ENCODE measurements at regions not wholly inside any gene's neighbourhood (a gene's known extent, or its start where the extent isn't known, plus 50 kb on each side); places are given as distances from the start of the nearest gene placed in this dataset.
"Not testable (repeated sequence)": the region's sequence is repeated elsewhere in the genome, so short reads cannot be mapped to it uniquely, and the experiment has no call there.

GRCh38 chr2:103396152-103396551 lies 634.3 kb downstream of the TMEM182 start:
- no peak for DNase-seq

GRCh38 chr2:103401621-103402020 lies 639.8 kb downstream of the TMEM182 start:
- no peak for DNase-seq

- no peak for DNase-seq
Measured at GRCh38 chr2:103402336-103402735, 640.5 kb downstream of the TMEM182 start.

DNA sequence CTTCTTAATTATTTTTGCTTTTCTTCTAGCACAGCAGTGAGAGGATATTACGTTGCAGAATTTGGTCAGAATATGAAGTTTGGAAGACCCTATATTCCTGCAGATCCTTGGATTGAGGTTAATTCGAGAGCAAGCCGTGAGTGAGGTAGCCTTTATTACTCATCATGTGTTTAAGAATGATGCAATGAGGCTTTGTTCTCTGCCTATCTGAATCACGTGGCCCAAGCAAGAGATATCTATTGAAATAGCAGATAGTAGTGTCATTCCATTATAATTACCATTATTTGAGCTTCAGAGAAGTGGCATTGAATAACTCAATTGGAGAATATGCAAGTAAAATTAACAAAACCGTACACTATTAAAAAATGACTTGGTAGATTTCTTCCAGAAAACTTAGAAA lies 641.1 kb downstream of the TMEM182 start:
- no peak for DNase-seq

DNA sequence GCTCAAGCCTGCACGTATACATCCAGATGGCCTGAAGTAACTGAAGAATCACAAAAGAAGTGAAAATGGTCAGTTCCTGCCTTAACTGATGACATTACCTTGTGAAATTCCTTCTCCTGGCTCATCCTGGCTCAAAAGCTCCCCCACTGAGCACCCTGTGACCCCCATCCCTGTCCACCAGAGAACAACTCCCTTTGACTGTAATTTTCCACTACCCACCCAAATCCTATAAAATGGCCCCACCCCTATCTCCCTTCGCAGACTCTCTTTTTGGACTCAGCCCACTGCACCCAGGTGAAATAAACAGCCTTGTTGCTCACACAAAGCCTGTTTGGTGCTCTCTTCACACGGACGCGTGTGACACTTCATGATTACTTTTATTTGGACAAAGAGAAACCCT lies 641.6 kb downstream of the TMEM182 start:
- not testable (repeated sequence) for DNase-seq

DNA sequence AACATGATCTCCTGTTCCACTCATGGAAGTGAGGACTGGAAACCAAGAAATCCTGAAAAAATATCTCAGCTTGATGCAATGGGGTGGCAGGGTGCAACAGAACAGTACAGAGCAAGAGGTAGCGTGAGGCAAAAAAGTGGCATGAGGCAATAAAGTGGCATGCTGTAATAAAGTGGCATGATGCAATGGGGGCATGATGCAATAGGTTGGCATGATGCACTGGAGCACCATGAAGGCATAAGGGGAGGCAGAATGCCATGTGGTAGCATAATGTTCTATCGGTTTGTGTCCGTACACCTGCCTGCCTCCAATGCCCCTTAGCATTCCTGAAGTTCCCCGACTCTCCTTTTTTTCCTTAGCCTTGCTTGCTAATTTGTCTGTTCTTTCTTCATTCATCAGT lies 648.4 kb downstream of the TMEM182 start:
- DNase-seq, result no peak

DNA sequence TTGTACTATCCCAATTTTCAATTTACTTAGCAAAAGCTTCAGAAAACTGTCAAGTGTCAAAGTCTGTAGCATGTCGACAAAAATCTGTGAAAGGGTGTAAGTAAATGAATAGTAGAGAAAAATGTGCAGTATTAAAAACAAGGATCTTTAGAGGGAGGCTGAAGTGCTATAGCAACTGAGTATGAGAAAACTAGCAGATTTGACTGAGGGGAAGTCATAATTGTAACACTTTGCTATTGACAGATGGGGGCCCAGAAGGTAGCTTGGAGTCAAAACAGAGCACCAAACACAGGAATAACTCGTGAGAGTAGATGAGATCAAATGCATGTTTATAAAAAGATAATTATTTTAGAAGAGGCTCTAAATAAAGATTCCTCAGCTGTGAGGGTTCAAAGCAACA lies 657.7 kb downstream of the TMEM182 start:
- DNase-seq, result no peak

DNA sequence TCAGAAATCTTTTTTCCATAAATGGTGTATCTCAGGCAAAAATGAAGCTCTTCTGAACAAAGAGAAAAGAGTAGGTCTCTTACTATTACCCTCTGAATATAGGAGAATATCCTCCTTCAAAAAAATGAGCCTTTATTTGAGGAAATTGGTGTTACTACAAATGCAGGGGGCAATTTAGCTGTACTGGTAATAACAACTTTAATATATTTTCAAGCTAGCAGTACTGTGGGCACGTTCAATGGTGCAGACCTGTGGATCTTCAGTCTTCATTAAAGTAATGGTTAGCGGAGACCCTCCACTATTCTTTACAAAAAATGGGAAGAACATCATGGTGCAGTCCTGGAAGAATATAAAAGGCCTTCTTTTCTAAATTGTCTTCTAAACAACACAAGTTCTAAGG lies 661.3 kb downstream of the TMEM182 start:
- DNase-seq, result no peak

DNA sequence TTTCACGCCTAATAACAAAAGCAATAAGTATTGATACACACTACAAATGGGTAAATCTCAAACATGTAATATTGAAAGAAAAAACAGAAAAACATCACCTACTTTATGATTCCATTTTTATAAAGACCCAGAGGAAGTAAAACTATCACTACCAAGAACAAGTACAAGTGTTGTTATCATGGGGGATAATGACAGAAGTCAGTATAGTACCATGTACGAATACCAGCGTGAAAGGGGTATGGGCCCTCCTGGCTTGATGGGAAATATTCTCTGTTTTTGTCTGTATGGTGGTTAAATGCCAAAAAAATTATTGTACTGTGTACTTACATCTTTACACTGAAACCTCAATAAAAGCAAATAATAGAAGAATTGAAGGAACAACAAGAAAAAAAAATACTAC lies 665.7 kb downstream of the TMEM182 start:
- DNase-seq, result no peak

GRCh38 chr2:103430191-103430590 lies 668.4 kb downstream of the TMEM182 start:
- no peak for DNase-seq

DNA sequence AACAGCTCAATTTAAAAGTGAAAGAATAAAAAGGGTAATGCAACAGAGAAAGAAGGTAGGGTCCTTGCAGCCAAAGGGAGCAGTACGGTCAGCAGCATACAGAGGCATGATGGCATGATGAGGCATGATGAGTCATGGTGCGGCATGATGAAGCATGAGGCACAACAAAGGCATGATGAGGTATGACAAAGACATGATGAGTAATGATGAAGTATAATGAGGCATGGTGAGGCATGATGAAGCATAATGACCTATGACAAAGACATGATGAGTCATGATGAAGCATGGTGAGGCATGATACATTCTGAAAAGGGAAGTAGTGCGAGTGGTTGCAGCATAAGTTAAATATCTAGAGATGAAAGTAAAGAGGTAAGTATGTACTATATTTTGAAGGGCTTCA lies 673.2 kb downstream of the TMEM182 start:
- no peak for DNase-seq

- no peak for DNase-seq
Measured at GRCh38 chr2:103437161-103437560, 675.3 kb downstream of the TMEM182 start.

- DNase-seq, result peak; percentile 31
Measured at GRCh38 chr2:103445347-103445746, 683.5 kb downstream of the TMEM182 start.

- peak; percentile 15 for DNase-seq
Measured at GRCh38 chr2:103448495-103448894, 686.7 kb downstream of the TMEM182 start.

- DNase-seq, result no peak
Measured at GRCh38 chr2:103451283-103451682, 689.5 kb downstream of the TMEM182 start.

- no peak for DNase-seq
Measured at GRCh38 chr2:103459283-103459682, 697.5 kb downstream of the TMEM182 start.

DNA sequence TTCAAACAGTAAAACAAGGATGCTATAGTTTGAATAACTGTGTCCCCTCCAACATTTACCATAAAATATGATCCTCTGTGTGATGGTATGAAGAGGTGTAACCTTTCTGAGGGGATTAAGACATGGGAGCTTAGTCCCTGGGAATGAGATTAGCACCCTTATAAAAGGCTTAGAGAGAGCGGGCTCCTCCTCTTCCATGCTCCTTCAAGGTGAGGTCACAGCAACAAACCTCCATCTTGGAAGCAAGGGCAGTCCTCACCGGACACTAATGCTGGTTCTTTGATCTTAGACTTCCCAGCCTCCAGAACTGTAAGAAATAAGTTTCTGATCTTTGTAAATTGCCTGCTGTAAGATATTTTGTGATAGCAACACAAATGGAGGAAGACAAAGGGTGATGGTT lies 700.3 kb downstream of the TMEM182 start:
- DNase-seq, result peak; percentile 87

DNA sequence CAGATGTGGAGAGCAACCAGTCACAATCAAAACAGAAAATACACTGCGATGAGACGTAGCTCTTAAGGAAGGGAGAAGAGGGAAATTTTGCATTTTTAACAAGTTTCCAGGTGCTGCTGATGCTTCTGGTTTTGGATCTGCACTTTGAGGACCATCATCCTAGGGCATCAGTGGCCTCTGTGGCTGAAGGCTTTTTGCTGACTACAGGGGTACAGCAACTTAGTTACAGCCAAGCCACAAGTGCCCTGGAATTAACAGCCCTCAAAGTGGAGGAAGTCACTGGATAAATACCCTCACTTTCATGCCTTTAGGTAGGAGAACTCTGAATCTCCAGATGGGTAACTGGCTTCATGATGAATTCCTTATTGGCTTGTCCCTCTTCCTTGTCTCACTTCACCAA lies 700.9 kb downstream of the TMEM182 start:
- no peak for DNase-seq

DNA sequence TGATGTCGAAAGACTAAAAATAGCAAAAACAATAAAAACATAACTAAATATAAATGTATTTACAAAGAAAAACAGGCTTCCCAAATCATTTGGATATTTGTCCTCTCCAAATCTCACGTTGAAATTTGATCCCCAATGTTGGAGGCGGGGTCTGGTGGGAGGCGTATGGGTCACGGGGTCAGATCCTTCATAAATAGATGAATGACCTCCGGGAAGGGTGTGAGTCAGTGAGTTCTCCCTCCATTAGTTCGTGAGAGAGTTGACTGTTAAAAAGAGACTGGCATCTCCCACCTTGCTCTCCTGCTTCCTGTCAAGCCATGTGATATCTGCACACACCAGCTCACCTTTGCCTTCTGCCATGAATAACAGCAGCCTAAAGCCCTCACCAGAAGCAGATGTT lies 703.0 kb downstream of the TMEM182 start:
- DNase-seq, result no peak

- no peak for DNase-seq
Measured at GRCh38 chr2:103469800-103470199, 708.0 kb downstream of the TMEM182 start.

DNA sequence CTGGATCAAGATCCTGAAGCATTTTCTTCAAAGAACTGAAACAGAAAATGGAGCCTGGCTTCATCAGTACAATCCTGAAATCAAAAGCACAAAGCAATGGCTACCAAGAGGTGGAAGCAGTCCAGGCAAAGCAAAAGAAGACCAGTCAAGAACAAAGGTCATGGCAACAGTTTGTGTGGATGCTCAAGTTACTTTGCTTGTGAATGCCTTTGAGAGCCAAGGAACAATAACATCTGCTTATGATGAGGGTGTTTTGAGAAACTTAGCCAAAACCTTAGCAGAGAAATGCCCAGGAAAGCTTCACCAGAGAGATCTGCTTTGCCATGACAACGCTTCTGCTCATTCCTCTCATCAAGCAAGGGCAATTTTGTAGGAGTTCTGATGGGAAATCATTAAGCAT lies 723.1 kb downstream of the TMEM182 start:
- DNase-seq, result no peak

DNA sequence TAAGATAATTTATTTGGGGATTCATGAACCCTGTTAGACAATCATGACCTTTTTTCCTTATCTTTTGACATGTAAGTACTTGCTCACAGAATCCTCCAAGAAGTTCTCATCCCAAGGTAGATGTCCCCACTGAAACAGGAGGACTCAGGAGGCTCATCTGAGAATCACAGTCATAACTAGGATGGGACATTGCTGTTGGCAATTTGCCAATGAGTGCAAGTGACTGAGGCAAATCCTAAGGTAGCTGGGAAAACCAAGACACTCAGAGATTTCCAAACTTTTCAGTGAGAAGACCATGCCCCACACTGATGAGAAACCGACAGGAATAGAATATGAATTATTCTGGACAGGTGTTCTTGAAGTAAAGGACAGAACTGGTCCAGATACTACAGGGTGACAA lies 735.0 kb downstream of the TMEM182 start:
- DNase-seq, result no peak

DNA sequence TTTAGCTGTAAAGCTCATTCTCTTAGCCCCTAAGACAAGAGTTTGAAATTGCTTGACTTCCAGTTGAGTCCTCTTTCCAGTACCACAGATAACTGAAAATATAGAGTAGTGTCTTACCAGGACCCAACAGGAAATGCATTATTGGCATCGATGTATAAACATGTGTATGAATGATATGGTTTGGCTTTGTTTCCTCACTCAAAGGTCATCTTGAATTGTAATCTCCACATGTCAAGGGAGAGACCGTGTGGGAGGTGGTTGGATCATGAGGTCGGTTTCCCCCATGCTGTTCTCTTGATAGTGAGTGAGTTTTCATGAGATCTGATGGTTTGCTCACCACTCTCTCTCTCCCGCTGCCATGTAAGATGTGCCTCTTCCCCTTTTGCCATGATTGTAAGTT lies 745.0 kb downstream of the TMEM182 start:
- DNase-seq, result no peak

- no peak for DNase-seq
Measured at GRCh38 chr2:103512442-103512841, 750.6 kb downstream of the TMEM182 start.

- DNase-seq, result no peak
Measured at GRCh38 chr2:103520547-103520946, 758.7 kb downstream of the TMEM182 start.

- no peak for DNase-seq
Measured at GRCh38 chr2:103525756-103526155, 763.9 kb downstream of the TMEM182 start.
